SK-N-SH treated with all-trans-retinoic acid at 6 μM for 48 hours (cell line): ENCODE measurements at regions not wholly inside any gene's neighbourhood (a gene's known extent, or its start where the extent isn't known, plus 50 kb on each side); places are given as distances from the start of the nearest gene placed in this dataset.

Experiments
- ATAC-seq: fragments of 200-7000 bp; cut with Tn5 transposase; 3 replicates; pipeline ENCODE4 v1.9.1; 2020; ENCODE audit warnings: mild to moderate bottlenecking, moderate library complexity
- ARNTL ChIP-seq: fragments of 450-650 bp; formaldehyde crosslinking; IDR thresholded peaks from 2 replicates; pipeline ENCODE4 v1.5.0; 2020; ENCODE audit warnings: low read depth, mild to moderate bottlenecking, moderate library complexity, borderline replicate concordance
- BACH2 ChIP-seq: fragments of 250-450 bp; sonication (Bioruptor Pico); IDR thresholded peaks from 2 replicates; pipeline ENCODE4 v1.9.0; 2021; ENCODE audit warnings: mild to moderate bottlenecking, borderline replicate concordance
- CREB5 ChIP-seq: fragments of 250-450 bp; sonication (Bioruptor Pico); IDR thresholded peaks from 2 replicates; pipeline ENCODE4 v1.5.1; 2020; ENCODE audit warnings: low read depth, mild to moderate bottlenecking, moderate library complexity
- CSDC2 ChIP-seq: fragments of 250-450 bp; sonication (Bioruptor Pico); IDR thresholded peaks from 2 replicates; pipeline ENCODE4 v1.5.0; 2020; ENCODE audit warnings: mild to moderate bottlenecking, moderate library complexity
- CSRNP3 ChIP-seq: fragments of 250-450 bp; sonication (Bioruptor Pico); IDR thresholded peaks from 2 replicates; pipeline ENCODE4 v1.5.1; 2021; ENCODE audit warnings: mild to moderate bottlenecking, moderate library complexity
- ESRRG ChIP-seq: fragments of 250-450 bp; sonication (Bioruptor Pico); IDR thresholded peaks from 2 replicates; pipeline ENCODE4 v1.6.1; 2021; ENCODE audit warnings: mild to moderate bottlenecking
- GLIS3 ChIP-seq: fragments of 250-450 bp; sonication (Bioruptor Pico); IDR thresholded peaks from 2 replicates; pipeline ENCODE4 v1.5.0; 2020; ENCODE audit warnings: mild to moderate bottlenecking, moderate library complexity
- ISL1 ChIP-seq: fragments of 250-450 bp; sonication (Bioruptor Pico); IDR thresholded peaks from 2 replicates; pipeline ENCODE4 v2.1.2; 2022; ENCODE audit warnings: mild to moderate bottlenecking, moderate library complexity
- OSR1 ChIP-seq: fragments of 250-450 bp; sonication (Bioruptor Pico); IDR thresholded peaks from 2 replicates; pipeline ENCODE4 v1.8.0; 2022; ENCODE audit warnings: moderate library complexity, mild to moderate bottlenecking, inconsistent platforms
- PATZ1 ChIP-seq: fragments of 250-450 bp; sonication (Bioruptor Pico); IDR thresholded peaks from 2 replicates; pipeline ENCODE4 v1.8.0; 2020; ENCODE audit warnings: mild to moderate bottlenecking, moderate library complexity, borderline replicate concordance
- POU6F1 ChIP-seq: fragments of 250-450 bp; sonication (Bioruptor Pico); IDR thresholded peaks from 2 replicates; pipeline ENCODE4 v1.8.0; 2021; ENCODE audit warnings: low read depth, mild to moderate bottlenecking, moderate library complexity, borderline replicate concordance
- PPARA ChIP-seq: fragments of 250-450 bp; sonication (Bioruptor Pico); IDR thresholded peaks from 2 replicates; pipeline ENCODE4 v1.5.0; 2020; ENCODE audit warnings: mild to moderate bottlenecking, borderline replicate concordance
- RARB ChIP-seq: fragments of 250-450 bp; sonication (Bioruptor Pico); IDR thresholded peaks from 2 replicates; pipeline ENCODE4 v1.8.0; 2021; ENCODE audit warnings: mild to moderate bottlenecking, moderate library complexity
- SNAI2 ChIP-seq: fragments of 250-450 bp; sonication (Bioruptor Pico); IDR thresholded peaks from 2 replicates; pipeline ENCODE4 v1.5.0; 2020; ENCODE audit warnings: mild to moderate bottlenecking, moderate library complexity
- TOX ChIP-seq: fragments of 250-450 bp; sonication (Bioruptor Pico); IDR thresholded peaks from 2 replicates; pipeline ENCODE4 v1.8.0; 2021; ENCODE audit warnings: mild to moderate bottlenecking, moderate library complexity, borderline replicate concordance
- TSHZ2 ChIP-seq: fragments of 250-450 bp; sonication (Bioruptor Pico); IDR thresholded peaks from 2 replicates; pipeline ENCODE4 v1.5.0; 2020; ENCODE audit warnings: mild to moderate bottlenecking, moderate library complexity
- ZC3H10 ChIP-seq: fragments of 250-450 bp; sonication (Bioruptor Pico); IDR thresholded peaks from 2 replicates; pipeline ENCODE4 v1.5.1; 2021; ENCODE audit warnings: mild to moderate bottlenecking, moderate library complexity
- ZFP3 ChIP-seq: fragments of 250-450 bp; sonication (Bioruptor Pico); IDR thresholded peaks from 2 replicates; pipeline ENCODE4 v1.5.0; 2020; ENCODE audit warnings: mild to moderate bottlenecking, moderate library complexity
- ZFP30 ChIP-seq: fragments of 450-650 bp; formaldehyde crosslinking; IDR thresholded peaks from 2 replicates; pipeline ENCODE4 v1.5.0; 2022; ENCODE audit warnings: mild to moderate bottlenecking, moderate library complexity
- ZNF565 ChIP-seq: fragments of 450-650 bp; formaldehyde crosslinking; conservative IDR thresholded peaks from 2 replicates; pipeline ENCODE4 v1.5.0; 2020; ENCODE audit warnings: low read depth, mild to moderate bottlenecking, moderate library complexity
- ZNF70 ChIP-seq: fragments of 450-650 bp; formaldehyde crosslinking; IDR thresholded peaks from 2 replicates; pipeline ENCODE4 v1.5.0; 2020; ENCODE audit warnings: mild to moderate bottlenecking, moderate library complexity
- ZNF8 ChIP-seq: fragments of 450-650 bp; formaldehyde crosslinking; IDR thresholded peaks from 2 replicates; pipeline ENCODE4 v1.5.0; 2020; ENCODE audit warnings: mild to moderate bottlenecking, moderate library complexity

GRCh38 chr4:17373666-17374065 is 138.2 kb downstream of the QDPR start (continued):
- no peak for TF ChIP-seq CREB5 (CRISPR knock-in tag)

- TF ChIP-seq ARNTL (no peak), RARB (no peak), POU6F1 (no peak), ZNF8 (CRISPR knock-in tag) (no peak), TSHZ2 (CRISPR knock-in tag) (no peak), CSDC2 (CRISPR knock-in tag) (no peak), ZNF70 (CRISPR knock-in tag) (no peak), CSRNP3 (no peak), ZNF565 (CRISPR knock-in tag) (no peak), PPARA (CRISPR knock-in tag) (no peak), OSR1 (CRISPR knock-in tag) (no peak), CREB5 (CRISPR knock-in tag) (no peak), ZFP30 (CRISPR knock-in tag) (no peak), ESRRG (CRISPR knock-in tag) (no peak), PATZ1 (no peak), SNAI2 (CRISPR knock-in tag) (no peak), TOX (CRISPR knock-in tag) (no peak), ISL1 (CRISPR knock-in tag) (no peak), BACH2 (CRISPR knock-in tag) (no peak)
- TF ChIP-seq, all 23 proteins: peak for 0
- ATAC-seq = no peak
Observed at GRCh38 chr4:17370818-17371217, 141.1 kb downstream of the QDPR start.

GRCh38 chr4:17368408-17368807 is 143.5 kb downstream of the QDPR start:
- no peak for ATAC-seq
- no peak for TF ChIP-seq ISL1 (CRISPR knock-in tag)
- no peak for TF ChIP-seq SNAI2 (CRISPR knock-in tag)
- TF ChIP-seq ESRRG (CRISPR knock-in tag) = no peak
- no peak for TF ChIP-seq ZFP3 (CRISPR knock-in tag)
- TF ChIP-seq ZC3H10 = no peak
- TF ChIP-seq GLIS3 (CRISPR knock-in tag) = no peak
- TF ChIP-seq ARNTL = no peak
- no peak for TF ChIP-seq OSR1 (CRISPR knock-in tag)
- TF ChIP-seq TSHZ2 (CRISPR knock-in tag) = no peak
- TF ChIP-seq TOX (CRISPR knock-in tag) = no peak
- TF ChIP-seq PATZ1 = no peak
- TF ChIP-seq ZNF8 (CRISPR knock-in tag) = no peak
